ENCODE measurements at regions not wholly inside any gene's neighbourhood (a gene's known extent, or its start where the extent isn't known, plus 50 kb on each side); places are given as distances from the start of the nearest gene placed in this dataset.

DNA sequence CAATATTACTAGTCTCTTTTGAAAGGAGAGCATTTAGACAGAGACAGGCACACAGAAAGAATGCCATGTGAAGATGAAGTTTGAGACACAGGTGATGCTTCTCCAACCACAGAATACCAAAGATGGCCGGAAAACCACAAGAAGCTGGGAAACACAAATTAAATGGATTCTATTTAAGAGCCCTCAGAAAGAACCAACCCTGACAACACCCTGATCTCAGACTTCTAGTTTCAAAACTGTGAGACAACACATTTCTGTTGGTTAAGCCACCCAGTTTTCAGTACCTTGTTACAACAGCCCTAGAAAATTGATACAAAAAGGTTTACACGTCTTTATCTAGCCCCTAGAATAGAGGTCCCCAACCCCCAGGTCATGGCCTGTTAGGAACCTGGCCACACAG is 79.8 kb upstream of the CCNG1 start:
- FAIRE-seq, result no peak
- Histone ChIP-seq H3K27ac (ENCODE audit: control insufficient read depth, insufficient read depth, low read length) (no peak overlapping the region), H3K4me3 (ENCODE audit: control insufficient read depth in 2 of 3, extremely low read depth in 1 of 3, insufficient read depth in 2 of 3, low read depth in 1 of 3, low read length in 3 of 3) (no peak overlapping the region), H3K36me3 (ENCODE audit: control insufficient read depth in 2 of 2, extremely low read depth in 1 of 2, insufficient read depth in 2 of 2, low read length in 2 of 2) (no peaks in the 10 kb centered on the region), H4K20me1 (ENCODE audit: control insufficient read depth, extremely low read depth, insufficient read depth, low read length) (no peaks in the 10 kb centered on the region), H3K9me1 (ENCODE audit: control insufficient read depth, extremely low read depth, insufficient read depth, low read length) (no peaks in the 10 kb centered on the region), H3K9me3 (ENCODE audit: control insufficient read depth, low read depth, low read length) (no peaks in the 10 kb centered on the region), H3K4me2 (ENCODE audit: control insufficient read depth, extremely low read depth, insufficient read depth, low read depth, low read length) (no peak overlapping the region), H3K4me1 (ENCODE audit: control insufficient read depth, extremely low read depth, insufficient read depth, low read length) (no peaks in the 10 kb centered on the region), H3K9ac (ENCODE audit: control insufficient read depth, extremely low read depth, insufficient read depth, low read length) (no peak overlapping the region), H3K79me2 (ENCODE audit: control insufficient read depth, insufficient read depth, low read length) (no peaks in the 10 kb centered on the region), H2AFZ (ENCODE audit: control insufficient read depth, low read length) (no peak overlapping the region), H3K27me3 (ENCODE audit: control insufficient read depth, extremely low read depth, insufficient read depth, low read length) (no peaks in the 10 kb centered on the region)
- TF ChIP-seq, protein P1, sequence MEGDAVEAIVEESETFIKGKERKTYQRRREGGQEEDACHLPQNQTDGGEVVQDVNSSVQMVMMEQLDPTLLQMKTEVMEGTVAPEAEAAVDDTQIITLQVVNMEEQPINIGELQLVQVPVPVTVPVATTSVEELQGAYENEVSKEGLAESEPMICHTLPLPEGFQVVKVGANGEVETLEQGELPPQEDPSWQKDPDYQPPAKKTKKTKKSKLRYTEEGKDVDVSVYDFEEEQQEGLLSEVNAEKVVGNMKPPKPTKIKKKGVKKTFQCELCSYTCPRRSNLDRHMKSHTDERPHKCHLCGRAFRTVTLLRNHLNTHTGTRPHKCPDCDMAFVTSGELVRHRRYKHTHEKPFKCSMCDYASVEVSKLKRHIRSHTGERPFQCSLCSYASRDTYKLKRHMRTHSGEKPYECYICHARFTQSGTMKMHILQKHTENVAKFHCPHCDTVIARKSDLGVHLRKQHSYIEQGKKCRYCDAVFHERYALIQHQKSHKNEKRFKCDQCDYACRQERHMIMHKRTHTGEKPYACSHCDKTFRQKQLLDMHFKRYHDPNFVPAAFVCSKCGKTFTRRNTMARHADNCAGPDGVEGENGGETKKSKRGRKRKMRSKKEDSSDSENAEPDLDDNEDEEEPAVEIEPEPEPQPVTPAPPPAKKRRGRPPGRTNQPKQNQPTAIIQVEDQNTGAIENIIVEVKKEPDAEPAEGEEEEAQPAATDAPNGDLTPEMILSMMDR (optimal IDR thresholded peaks at IDR 0.05 in 1 of 3, IDR thresholded peaks at IDR 0.05 in 1 of 3, conservative IDR thresholded peaks at IDR 0.05 in 1 of 3; ENCODE audit: extremely low read depth in 1 of 3, insufficient read depth in 2 of 3, low read length in 3 of 3), result no peak
- TF ChIP-seq EZH2 (IDR thresholded peaks at IDR 0.05; ENCODE audit: low read length), result no peak
- dilution Hi-C loops (cut with MboI; ENCODE audit: extremely low pct_ligation_motif_present, low sequenced_read_pairs), result no loop called here
- no peak for DNase-seq (ENCODE audit: low read depth, low spot score)

DNA sequence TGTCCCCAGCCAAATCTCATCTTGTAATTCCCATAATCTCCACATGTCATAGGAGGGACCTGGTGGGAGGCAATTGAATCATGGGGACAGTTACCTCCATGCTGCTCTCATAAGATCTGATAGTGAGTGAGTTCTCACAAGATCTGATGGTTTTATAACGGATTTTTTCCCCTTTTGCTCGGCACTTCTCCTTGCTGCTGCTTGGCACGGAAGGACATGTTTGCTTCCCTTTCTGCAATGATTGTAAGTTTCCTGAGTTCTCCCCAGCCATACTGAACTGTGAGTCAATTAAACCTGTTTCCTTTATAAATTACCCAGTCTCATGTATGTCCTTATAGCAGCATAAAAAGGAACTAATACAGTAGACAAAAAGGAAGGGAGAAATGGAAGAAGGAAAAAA is 76.7 kb upstream of the CCNG1 start:
- Histone ChIP-seq H3K27me3 (ENCODE audit: control insufficient read depth, extremely low read depth, insufficient read depth, low read length) (no peaks in the 10 kb centered on the region), H2AFZ (ENCODE audit: control insufficient read depth, low read length) (no peak overlapping the region), H3K9me1 (ENCODE audit: control insufficient read depth, extremely low read depth, insufficient read depth, low read length) (no peaks in the 10 kb centered on the region), H3K4me3 (ENCODE audit: control insufficient read depth in 2 of 3, extremely low read depth in 1 of 3, insufficient read depth in 2 of 3, low read depth in 1 of 3, low read length in 3 of 3) (no peak overlapping the region), H3K9ac (ENCODE audit: control insufficient read depth, extremely low read depth, insufficient read depth, low read length) (no peak overlapping the region), H3K4me2 (ENCODE audit: control insufficient read depth, extremely low read depth, insufficient read depth, low read depth, low read length) (no peak overlapping the region), H3K9me3 (ENCODE audit: control insufficient read depth, low read depth, low read length) (no peaks in the 10 kb centered on the region), H3K27ac (ENCODE audit: control insufficient read depth, insufficient read depth, low read length) (no peak overlapping the region), H3K4me1 (ENCODE audit: control insufficient read depth, extremely low read depth, insufficient read depth, low read length) (no peaks in the 10 kb centered on the region), H4K20me1 (ENCODE audit: control insufficient read depth, extremely low read depth, insufficient read depth, low read length) (no peaks in the 10 kb centered on the region), H3K36me3 (ENCODE audit: control insufficient read depth in 2 of 2, extremely low read depth in 1 of 2, insufficient read depth in 2 of 2, low read length in 2 of 2) (no peaks in the 10 kb centered on the region), H3K79me2 (ENCODE audit: control insufficient read depth, insufficient read depth, low read length) (no peaks in the 10 kb centered on the region)
- DNase-seq (ENCODE audit: low read depth, low spot score) (no peak), FAIRE-seq (no peak)
- TF ChIP-seq EZH2 (IDR thresholded peaks at IDR 0.05; ENCODE audit: low read length), result no peak
- TF ChIP-seq, protein P1 (optimal IDR thresholded peaks at IDR 0.05 in 1 of 3, IDR thresholded peaks at IDR 0.05 in 1 of 3, conservative IDR thresholded peaks at IDR 0.05 in 1 of 3; ENCODE audit: extremely low read depth in 1 of 3, insufficient read depth in 2 of 3, low read length in 3 of 3), result no peak
- dilution Hi-C loops (cut with MboI; ENCODE audit: extremely low pct_ligation_motif_present, low sequenced_read_pairs), result no loop called here

Measured in keratinocyte (primary cell).